Endodermal cell (in vitro differentiated cells): ENCODE measurements at regions not wholly inside any gene's neighbourhood (a gene's known extent, or its start where the extent isn't known, plus 50 kb on each side); places are given as distances from the start of the nearest gene placed in this dataset.

ENCODE experiments used
- DNase-seq: peaks from one replicate; pipeline ENCODE4 v3.0.0-alpha.2; 2017
- H3K27ac ChIP-seq: 2 replicates; pipeline ENCODE4 v1.5.1; 2013; ENCODE audit warnings: mild to moderate bottlenecking, low read depth, low read length, moderate library complexity
- H3K27me3 ChIP-seq: 2 replicates; pipeline ENCODE4 v1.6.1; 2013; ENCODE audit warnings: mild to moderate bottlenecking, low read length, moderate library complexity; ENCODE audit not compliant: insufficient read depth, control insufficient read depth, poor library complexity, severe bottlenecking
- H3K36me3 ChIP-seq: 2 replicates; pipeline ENCODE4 v1.7.0; 2013; ENCODE audit warnings: mild to moderate bottlenecking, low read length, moderate library complexity; ENCODE audit not compliant: control insufficient read depth, insufficient read depth
- H3K4me1 ChIP-seq: one replicate; pipeline ENCODE4 v1.7.0; 2013; ENCODE audit warnings: low read length; ENCODE audit not compliant: control insufficient read depth, insufficient read depth
- H3K4me3 ChIP-seq: 2 replicates; pipeline ENCODE4 v1.5.1; 2013; ENCODE audit warnings: mild to moderate bottlenecking, low read length, moderate library complexity
- H3K9ac ChIP-seq: 2 replicates; pipeline ENCODE4 v1.6.1; 2013; ENCODE audit warnings: mild to moderate bottlenecking, low read length, moderate library complexity; ENCODE audit not compliant: poor library complexity, severe bottlenecking; ENCODE audit errors: extremely low read depth
- H3K9me3 ChIP-seq: 2 replicates; pipeline ENCODE4 v1.6.1; 2013; ENCODE audit warnings: mild to moderate bottlenecking, low read length, moderate library complexity; ENCODE audit not compliant: control insufficient read depth
- H3K27ac Mint-ChIP-seq: 2 replicates; pipeline ENCODE4 v1.8.0; 2020; ENCODE audit warnings: mixed read lengths
- H3K27me3 Mint-ChIP-seq: 2 replicates; pipeline ENCODE4 v1.8.0; 2021; ENCODE audit warnings: mild to moderate bottlenecking, mixed read lengths; ENCODE audit not compliant: insufficient read depth
- H3K36me3 Mint-ChIP-seq: 2 replicates; pipeline ENCODE4 v1.8.0; 2020; ENCODE audit warnings: low read depth, mixed read lengths
- H3K4me1 Mint-ChIP-seq: 2 replicates; pipeline ENCODE4 v1.8.0; 2020; ENCODE audit warnings: mixed read lengths
- H3K4me3 Mint-ChIP-seq: 2 replicates; pipeline ENCODE4 v1.8.0; 2020; ENCODE audit warnings: mild to moderate bottlenecking, moderate library complexity, mixed read lengths
- H3K9me3 Mint-ChIP-seq: 2 replicates; pipeline ENCODE4 v1.8.0; 2020; ENCODE audit warnings: mild to moderate bottlenecking, mixed read lengths
- WGBS, 2 experiments: methylation state at CpG; one replicate each; pipeline versions ENCODE4 v1.1.5 to v1.1.7; 2013; ENCODE audit warnings: missing lambda C conversion rate in 2 of 2, mixed read lengths in 1 of 2; ENCODE audit not compliant: insufficient coverage in 1 of 2, insufficient read length in 1 of 2; 5-methylcytosine and 5-hydroxymethylcytosine counted together
- TF ChIP-seq, protein P1 (sequence below): fragments of 200-600 bp; sonication (generic); conservative IDR thresholded peaks from 2 replicates; pipeline ENCODE4 v1.5.0; 2021; ENCODE audit warnings: antibody characterized with exemption, mild to moderate bottlenecking

DNA sequence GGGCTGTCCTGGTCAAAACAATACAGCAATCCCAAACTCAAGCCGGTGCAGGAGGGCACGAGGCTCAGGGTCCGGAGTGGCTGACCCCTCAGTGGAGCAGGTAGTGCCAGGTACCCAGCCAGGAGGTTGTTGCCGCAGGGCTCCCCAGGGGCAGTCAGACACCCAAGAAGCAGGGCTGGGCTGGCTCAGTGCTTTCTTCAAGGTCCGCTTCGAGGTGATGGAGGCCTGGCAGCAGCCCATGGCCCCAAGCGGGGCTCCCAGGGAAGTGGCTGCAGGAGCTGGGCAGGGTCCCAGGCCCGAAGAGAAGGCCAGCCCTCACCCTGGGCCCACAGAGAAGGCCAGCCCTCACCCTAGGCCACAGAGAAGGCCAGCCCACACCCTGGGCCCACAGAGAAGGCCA is 55.3 kb upstream of the COPS8 start:
- Mint-ChIP-seq H3K27ac (no peak overlapping the region), H3K27me3 (peaks cover 2% of the 10 kb centered on the region), H3K9me3 (no peaks in the 10 kb centered on the region), H3K4me3 (no peak overlapping the region), H3K36me3 (no peaks in the 10 kb centered on the region), H3K4me1 (peaks cover 4% of the 10 kb centered on the region)
- H3K4me3 ChIP-seq: no peak overlapping the region
- no peak for DNase-seq
- H3K27ac ChIP-seq: no peak overlapping the region
- H3K9me3 ChIP-seq: no peaks in the 10 kb centered on the region
- H3K27me3 ChIP-seq: no peaks in the 10 kb centered on the region
- 93 to 100% methylated on average over 5 to 8 of the region's 8 CpGs for WGBS, 2 experiments
- no peak overlapping the region for H3K9ac ChIP-seq
- H3K4me1 ChIP-seq: no peaks in the 10 kb centered on the region
- no peaks in the 10 kb centered on the region for H3K36me3 ChIP-seq
- TF ChIP-seq, protein P1, sequence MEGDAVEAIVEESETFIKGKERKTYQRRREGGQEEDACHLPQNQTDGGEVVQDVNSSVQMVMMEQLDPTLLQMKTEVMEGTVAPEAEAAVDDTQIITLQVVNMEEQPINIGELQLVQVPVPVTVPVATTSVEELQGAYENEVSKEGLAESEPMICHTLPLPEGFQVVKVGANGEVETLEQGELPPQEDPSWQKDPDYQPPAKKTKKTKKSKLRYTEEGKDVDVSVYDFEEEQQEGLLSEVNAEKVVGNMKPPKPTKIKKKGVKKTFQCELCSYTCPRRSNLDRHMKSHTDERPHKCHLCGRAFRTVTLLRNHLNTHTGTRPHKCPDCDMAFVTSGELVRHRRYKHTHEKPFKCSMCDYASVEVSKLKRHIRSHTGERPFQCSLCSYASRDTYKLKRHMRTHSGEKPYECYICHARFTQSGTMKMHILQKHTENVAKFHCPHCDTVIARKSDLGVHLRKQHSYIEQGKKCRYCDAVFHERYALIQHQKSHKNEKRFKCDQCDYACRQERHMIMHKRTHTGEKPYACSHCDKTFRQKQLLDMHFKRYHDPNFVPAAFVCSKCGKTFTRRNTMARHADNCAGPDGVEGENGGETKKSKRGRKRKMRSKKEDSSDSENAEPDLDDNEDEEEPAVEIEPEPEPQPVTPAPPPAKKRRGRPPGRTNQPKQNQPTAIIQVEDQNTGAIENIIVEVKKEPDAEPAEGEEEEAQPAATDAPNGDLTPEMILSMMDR: no peak

DNA sequence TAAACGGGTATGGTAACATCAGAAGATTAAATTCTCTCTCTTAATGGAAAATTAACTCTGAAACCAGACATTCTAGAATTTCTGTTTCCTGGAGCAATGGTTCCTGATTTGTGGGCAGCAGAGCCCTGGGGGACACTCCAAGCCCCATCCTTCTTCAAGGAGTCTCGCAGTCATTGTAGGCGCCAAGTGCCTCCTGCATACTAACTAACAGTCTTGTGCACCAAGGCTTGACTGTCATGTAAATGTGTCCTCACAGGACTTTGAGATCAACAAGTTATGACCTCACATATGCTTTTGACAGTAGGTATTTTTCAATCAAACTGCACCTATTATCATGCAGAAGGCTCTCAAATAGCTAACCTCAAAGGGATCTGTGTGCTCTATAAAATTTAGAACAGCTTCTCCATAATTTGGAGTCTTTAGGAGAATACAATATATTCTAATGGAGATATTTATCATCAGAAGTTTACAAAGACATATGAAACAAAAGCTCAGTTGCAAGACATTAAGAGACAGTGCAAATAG is 52.1 kb upstream of the COPS8 start:
- H3K4me3 Mint-ChIP-seq: no peak overlapping the region
- H3K27ac Mint-ChIP-seq: no peak overlapping the region
- Histone ChIP-seq H3K4me1 (no peaks in the 10 kb centered on the region), H3K4me3 (no peak overlapping the region), H3K27ac (no peak overlapping the region), H3K9me3 (no peaks in the 10 kb centered on the region), H3K27me3 (no peaks in the 10 kb centered on the region), H3K36me3 (no peaks in the 10 kb centered on the region), H3K9ac (no peak overlapping the region)
- H3K27me3 Mint-ChIP-seq: peaks cover 2% of the 10 kb centered on the region
- H3K4me1 Mint-ChIP-seq: no peaks in the 10 kb centered on the region
- no peaks in the 10 kb centered on the region for H3K9me3 Mint-ChIP-seq
- no peak for DNase-seq
- H3K36me3 Mint-ChIP-seq: no peaks in the 10 kb centered on the region
- TF ChIP-seq, protein P1: no peak
- WGBS, 2 experiments: 93 to 100% methylated on average over 1 to 3 of the region's 3 CpGs

DNA sequence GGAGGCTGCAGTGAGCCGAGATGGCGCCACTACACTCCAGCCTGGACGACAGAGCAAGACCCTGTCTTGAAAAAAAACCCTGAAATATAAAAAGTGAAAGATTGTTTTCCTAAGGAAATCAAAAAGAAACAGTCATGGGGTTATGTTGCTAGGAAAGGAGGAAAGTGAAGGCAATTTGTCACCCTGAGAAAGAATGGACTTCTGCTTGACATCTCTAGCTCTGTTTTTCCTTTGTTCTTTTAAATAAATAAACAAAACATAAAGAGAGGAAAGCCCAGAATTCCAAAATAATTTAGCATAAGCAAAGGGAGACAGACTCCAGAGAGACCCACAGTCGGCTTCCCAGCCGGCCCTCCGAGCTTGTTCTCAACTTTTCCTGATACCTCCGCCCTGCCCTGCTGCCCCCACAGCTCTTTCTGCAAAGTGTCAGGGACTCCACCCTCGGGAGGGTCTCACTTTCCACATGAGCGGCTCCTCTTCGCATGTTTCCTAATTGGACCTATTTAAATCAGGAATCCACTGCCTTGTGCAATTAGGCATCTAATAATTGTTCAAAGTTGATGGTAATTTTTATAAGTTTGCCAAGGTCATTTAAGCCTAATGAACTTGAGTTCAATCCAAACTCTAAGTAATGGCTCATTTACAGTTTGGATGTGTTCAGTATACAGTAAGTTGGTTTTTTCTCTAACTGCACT is 49.8 kb upstream of the COPS8 start:
- H3K9me3 Mint-ChIP-seq: no peaks in the 10 kb centered on the region
- H3K4me1 ChIP-seq: no peaks in the 10 kb centered on the region
- TF ChIP-seq, protein P1: no peak
- H3K36me3 Mint-ChIP-seq: no peaks in the 10 kb centered on the region
- H3K27me3 Mint-ChIP-seq: no peaks in the 10 kb centered on the region
- no peak overlapping the region for H3K27ac Mint-ChIP-seq
- H3K9me3 ChIP-seq: no peaks in the 10 kb centered on the region
- DNase-seq: no peak
- no peaks in the 10 kb centered on the region for H3K27me3 ChIP-seq
- H3K36me3 ChIP-seq: no peaks in the 10 kb centered on the region
- no peaks in the 10 kb centered on the region for H3K4me1 Mint-ChIP-seq
- no peak overlapping the region for H3K4me3 Mint-ChIP-seq
- H3K27ac ChIP-seq: no peak overlapping the region
- 90 to 94% methylated on average over 10 of the region's 10 CpGs for WGBS, 2 experiments
- no peak overlapping the region for H3K9ac ChIP-seq
- H3K4me3 ChIP-seq: no peak overlapping the region
